ENCODE measurements at regions not wholly inside any gene's neighbourhood (a gene's known extent, or its start where the extent isn't known, plus 50 kb on each side); places are given as distances from the start of the nearest gene placed in this dataset.

- no peak for DNase-seq
Measured at GRCh38 chr22:44591146-44591790, 93.2 kb upstream of the RTL6 start.

DNA sequence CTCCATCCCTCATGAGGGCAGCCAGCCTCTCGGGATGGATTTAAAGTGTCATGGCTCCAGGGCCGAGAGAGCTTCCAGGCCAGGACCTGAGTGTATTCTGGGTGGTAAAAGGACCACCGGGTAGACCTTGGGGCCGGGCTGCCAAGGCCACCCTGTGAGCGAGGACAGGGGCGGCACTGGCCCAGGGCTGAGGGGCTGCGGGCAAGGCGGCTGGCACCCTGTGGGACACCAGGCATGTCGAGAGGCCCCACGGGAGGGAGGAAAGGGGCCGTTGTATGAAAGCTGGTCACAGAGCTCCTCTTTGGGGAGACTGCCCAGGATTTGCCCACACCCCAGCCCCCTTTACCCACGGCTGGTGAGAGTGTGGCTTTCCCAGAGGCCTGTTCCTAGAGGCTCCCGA is 92.3 kb upstream of the RTL6 start:
- DNase-seq = no peak

DNA sequence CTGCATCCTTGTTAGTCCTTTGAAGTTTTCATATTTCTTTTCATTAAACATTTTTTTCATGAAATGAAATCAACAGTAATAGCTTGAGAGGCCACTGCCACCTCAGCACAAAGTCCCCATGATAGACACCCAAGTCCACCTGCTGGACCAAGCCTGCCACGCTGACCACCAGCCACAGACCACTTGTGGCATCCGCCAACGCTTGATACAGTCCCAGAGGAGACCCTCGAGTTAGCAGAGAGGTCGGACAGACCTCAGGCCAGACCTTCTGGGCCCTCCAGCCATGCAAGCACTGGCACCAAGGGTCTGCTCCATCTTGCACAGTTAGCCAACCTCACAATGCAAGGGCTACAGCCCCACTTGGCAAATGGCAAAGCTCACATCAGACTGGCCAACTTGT is 91.8 kb upstream of the RTL6 start:
- no peak for DNase-seq

- no peak for DNase-seq
Measured at GRCh38 chr22:44588348-44588747, 90.3 kb upstream of the RTL6 start.

- DNase-seq = no peak
Measured at GRCh38 chr22:44587737-44588310, 89.8 kb upstream of the RTL6 start.

GRCh38 chr22:44586999-44587736 is 89.1 kb upstream of the RTL6 start:
- no peak for DNase-seq

GRCh38 chr22:44586351-44586990 is 88.4 kb upstream of the RTL6 start:
- no peak for DNase-seq

DNA sequence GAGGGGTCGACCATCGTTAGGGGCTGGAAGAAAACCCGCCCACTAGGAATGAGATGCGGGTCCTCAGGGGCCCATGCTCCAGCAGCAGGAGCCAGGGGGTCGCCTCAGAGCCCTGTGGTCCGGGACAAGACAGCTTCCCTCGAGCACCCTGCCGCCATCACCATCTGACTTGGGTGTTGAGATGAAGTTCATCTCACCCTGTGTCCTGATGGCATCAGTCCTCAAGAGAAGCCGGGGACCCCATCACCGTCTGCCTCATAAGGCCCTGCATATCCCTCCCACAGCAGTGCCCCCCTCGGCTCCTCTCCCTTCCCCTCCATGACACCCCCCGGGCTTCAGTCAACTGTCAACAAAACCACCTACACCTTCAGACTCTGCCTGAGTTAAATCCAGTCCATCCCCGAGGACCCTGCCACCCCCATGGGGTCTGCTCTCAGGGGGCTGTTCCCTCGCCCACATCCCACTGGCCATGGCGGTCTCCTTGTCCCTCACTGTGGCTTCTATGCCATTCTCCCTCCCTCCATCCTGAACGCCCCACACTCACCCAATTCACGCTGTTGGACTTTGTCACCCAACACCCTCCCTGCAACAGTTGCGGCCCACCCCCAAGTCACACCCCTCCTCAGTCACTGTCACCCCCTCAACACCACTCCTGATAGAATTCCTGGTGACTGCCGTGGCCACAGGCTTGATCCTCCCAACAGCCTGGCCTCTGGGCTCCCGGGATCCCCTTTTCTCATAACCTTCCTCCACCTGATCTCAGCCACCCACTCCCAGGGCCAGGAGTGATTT is 87.7 kb upstream of the RTL6 start:
- DNase-seq = no peak

DNA sequence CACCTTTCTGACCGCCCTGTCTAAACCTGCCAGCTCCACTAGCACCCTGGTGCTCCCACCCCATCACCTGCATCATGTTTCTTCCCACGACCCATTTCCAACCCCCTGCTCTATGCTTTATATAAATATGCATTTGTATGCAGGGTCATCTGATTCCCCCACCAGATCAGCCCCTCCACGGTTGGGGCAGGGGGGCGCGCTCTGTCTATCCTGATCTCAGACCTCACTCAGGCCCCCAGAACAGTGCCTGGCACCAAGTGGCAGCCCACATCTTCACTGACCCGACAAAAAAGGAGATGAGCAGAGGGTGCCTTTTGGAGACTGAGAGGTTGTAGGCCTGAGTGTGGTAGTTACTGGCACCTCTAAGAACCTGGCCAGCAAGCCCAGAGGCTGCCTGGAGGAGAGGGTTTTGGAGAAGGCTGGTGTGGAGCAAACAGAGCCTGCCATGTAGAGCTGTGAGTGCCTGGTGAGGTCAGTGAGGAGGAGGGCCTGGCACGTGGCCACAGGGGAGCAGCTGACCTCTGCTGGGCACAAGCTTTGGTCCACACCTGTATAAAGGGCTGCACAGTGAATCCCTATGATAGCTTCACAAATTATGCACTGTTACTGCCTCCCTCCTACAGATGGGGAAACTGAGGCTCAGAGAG is 86.3 kb upstream of the RTL6 start:
- DNase-seq = no peak

DNA sequence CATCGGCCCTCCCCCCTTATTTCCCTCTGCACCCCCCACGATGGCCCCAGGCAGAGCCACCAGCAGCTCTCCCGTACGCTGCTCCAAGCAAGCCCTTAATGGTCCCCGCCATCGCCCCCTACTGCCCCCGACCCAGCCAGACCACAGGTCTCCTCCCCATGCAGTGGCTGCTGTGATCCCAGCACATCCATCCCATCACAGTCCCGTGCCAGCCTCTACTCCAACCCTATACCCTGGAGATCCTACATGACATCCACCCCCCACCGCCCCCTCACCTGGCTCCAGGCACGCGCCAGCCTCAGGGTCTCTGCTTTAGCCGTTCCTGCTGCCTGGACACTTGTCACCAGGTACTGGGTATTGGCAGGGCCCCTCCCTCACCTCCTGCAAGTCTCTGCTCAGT is 85.8 kb upstream of the RTL6 start:
- no peak for DNase-seq

- DNase-seq = peak; percentile 19 to 45
Measured at GRCh38 chr22:44583061-44583760, 85.2 kb upstream of the RTL6 start.

- DNase-seq = no peak
Measured at GRCh38 chr22:44582016-44582415, 84.0 kb upstream of the RTL6 start.

- no peak for DNase-seq
Measured at GRCh38 chr22:44581096-44581435, 83.0 kb upstream of the RTL6 start.

GRCh38 chr22:44580176-44581095 is 82.4 kb upstream of the RTL6 start:
- no peak for DNase-seq

DNA sequence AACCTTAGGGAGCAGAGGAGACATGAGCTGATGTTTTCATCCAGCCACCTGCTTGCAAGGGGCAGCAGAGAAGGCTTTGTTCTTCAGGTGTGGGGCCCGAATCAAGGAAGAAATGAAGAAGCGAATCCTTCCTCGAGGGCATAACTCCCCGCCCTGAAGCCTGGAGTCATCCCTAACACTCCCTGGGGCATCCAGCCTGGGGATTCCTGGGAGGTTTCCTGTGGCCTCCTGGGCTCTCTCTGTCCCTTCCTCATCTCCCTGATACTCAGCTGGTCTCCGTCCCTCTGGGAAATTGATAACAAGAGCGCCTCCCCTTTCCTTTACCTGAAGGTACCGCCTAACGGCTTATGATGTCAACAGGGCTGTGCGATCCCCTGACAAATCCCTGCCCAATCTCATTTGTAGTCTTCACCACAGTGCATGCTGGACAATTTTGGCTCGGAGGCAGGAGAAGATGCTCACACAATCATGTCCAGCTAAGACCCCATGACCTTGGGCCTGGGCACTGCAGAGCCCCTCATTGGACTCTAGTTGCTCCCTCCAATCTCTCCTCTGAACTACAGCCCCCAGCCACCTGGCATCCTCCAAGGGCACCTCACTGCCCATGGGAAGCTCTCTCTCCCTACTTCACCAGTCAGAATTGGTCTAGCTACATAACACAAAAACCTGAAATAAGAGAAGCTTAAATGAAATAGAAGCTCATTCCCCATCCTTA is 80.6 kb upstream of the RTL6 start:
- DNase-seq = no peak

- no peak for DNase-seq
Measured at GRCh38 chr22:44578110-44578457, 80.1 kb upstream of the RTL6 start.

- DNase-seq = no peak
Measured at GRCh38 chr22:44577391-44578109, 79.5 kb upstream of the RTL6 start.

- no peak for DNase-seq
Measured at GRCh38 chr22:44576311-44577260, 78.6 kb upstream of the RTL6 start.
